ENCODE measurements at regions not wholly inside any gene's neighbourhood (a gene's known extent, or its start where the extent isn't known, plus 50 kb on each side); places are given as distances from the start of the nearest gene placed in this dataset.
"Not testable (repeated sequence)": the region's sequence is repeated elsewhere in the genome, so short reads cannot be mapped to it uniquely, and the experiment has no call there.

DNA sequence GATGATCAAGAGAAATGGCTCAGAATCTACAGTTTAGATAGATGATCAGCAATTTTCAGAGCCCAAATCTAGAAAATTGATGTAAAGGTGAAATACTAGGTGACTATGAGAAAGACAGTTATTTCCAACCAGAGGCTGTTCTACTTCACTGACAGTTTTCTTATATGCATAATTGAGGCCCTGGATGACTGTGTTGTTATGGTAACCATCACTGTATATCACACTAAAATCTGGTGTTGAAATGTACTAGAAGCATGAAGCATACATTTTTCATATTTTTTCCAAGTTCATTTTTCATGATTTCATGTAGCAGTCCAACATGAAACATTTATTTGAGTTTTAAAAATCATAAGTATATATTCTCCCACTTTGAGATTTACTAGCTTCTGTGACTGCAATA, 87.4 kb downstream of the ATXN3L start:
- DNase-seq: no peak
- intact Hi-C loops (cut with micrococcal nuclease): no loop called here
- ATAC-seq: no peak

DNA sequence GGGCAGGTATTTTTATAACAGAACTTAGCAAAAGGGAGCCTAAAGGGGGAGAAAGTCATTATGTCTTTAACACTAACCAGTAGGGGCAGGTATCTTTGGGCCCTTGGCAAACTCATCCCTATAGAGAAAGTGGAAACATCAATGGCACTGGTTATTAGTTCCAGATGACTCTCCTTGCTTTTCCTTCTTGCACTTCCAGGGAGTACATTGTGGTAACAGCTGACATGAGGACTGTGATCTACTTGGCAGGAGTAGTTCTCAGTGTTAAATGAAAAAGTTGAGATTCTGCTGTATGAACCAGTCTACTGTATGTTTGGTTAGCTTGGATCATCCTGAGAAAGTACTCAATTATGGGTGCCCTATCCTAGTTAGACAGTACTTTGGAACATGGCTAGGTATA, 93.6 kb downstream of the ATXN3L start:
- ATAC-seq (no peak), DNase-seq (no peak)
- intact Hi-C loops (cut with micrococcal nuclease): loop anchor here (10.0 kb wide), 1 partner anchor 111 kb away; no protein-coding TSS in a partner anchor

DNA sequence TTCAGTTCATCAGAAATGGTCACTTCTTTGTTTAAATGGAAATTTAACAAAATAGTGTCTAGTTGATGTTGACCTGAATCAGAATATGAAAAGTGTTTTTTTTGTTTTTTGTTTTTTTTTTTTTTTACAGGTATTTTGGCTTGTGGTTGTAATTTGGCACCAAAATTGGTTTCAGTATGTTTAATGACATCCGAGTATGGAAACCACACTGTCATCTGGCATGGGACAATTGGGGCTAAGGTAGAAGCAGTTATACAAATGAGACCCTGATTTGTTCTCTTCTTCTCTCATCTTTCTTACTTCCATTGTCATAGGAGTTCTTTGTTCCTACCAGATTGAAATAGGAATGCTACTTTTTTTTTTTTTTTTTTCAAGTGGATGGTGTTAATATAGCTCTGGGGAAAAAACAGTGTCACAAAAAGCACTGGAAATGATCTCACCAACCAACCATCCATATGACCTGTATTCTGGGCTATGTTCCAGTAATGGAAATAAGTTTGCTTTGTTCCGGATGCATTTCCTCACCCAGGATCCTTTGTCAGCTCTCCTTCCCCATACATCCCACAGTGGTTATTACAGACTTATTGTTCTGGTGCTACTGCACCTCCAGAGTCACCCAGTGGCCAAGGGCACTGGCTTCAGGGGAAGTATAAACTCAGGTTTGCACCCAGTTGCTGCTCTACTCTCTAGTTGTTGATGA, 95.8 kb downstream of the ATXN3L start:
- intact Hi-C loops (cut with micrococcal nuclease): loop anchor here (10.0 kb wide), 1 partner anchor 109 kb away; no protein-coding TSS in a partner anchor
- ATAC-seq: peak; percentile 87
- no peak for DNase-seq

DNA sequence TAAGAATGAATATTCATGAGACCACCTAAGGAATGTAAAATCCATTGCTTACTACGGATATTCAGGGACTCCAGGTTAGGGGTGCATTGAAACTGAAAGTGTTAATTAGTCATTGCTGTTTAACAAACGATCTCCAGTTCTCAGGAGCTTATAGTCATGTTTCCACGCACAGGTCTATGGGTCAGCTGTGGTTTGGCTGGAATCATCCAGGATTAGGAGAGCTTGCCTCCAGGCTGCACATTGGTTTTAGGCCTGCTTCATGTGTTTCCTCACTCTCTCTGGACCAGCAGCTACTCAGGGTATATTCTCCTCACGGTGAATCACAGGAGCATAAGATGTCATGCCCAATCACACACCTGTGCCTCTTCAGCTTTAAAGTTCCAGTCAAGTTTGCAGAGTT, 98.9 kb downstream of the ATXN3L start:
- ATAC-seq (no peak), DNase-seq (no peak)
- intact Hi-C loops (cut with micrococcal nuclease): loop anchor here (10.0 kb wide), 1 partner anchor 106 kb away; no protein-coding TSS in a partner anchor

DNA sequence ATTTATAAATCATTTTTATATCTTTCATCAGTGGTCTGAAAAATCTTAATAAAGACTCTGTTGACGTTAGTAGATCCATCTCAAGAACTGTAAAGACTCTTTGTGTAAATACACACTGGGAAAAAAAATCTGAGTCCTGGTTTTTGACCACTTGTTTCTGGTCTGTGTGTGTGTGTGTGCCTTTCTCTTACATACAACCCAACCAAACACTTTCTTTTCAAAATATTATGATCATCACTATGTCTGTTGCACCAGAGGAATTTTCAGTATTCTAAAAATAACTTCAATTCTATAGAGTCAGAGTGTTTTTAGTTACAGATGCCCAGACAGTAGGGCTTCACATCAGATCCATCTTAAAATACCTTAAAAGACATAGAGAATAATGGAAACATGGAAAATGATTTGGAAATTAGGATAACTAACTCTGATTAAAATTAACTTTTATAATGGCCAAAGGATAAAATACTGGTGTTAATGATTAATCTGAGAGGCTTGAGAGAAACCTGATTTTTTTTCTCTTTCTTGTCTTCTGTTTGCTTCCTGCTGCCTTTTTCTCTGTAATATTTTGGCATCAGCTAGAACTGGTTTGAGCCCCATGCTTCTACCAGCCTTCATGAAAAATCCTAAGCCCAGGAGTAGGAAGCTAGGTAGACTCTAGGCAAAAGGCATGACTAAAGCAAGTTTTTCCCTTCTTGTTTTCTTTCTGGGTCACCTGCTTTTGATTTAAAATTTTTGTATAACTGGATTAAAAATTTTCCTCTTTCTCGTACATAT, 99.7 kb downstream of the ATXN3L start:
- ATAC-seq (no peak), DNase-seq (no peak)
- intact Hi-C loops (cut with micrococcal nuclease): loop anchor here (10.0 kb wide), 1 partner anchor 105 kb away; no protein-coding TSS in a partner anchor

DNA sequence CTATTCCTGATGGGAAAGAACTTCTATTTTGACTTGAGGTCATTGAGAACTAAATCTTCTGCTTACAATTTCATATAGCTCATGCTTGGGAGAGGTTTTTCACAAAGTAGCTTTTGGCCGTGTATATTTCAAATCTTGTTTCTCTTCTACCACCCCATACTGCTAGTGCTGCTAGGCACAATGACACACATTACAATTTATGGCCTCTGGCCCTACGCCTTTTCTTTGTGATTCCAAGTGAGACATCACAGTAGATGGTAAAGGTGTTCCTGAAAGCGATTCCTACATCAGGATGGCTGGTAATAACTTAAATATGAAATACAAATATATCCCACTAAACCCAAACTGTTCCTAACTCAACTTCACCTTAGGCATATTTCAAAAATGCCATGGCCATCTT, 101.1 kb downstream of the ATXN3L start:
- DNase-seq (no peak), ATAC-seq (no peak)
- intact Hi-C loops (cut with micrococcal nuclease): no loop called here

DNA sequence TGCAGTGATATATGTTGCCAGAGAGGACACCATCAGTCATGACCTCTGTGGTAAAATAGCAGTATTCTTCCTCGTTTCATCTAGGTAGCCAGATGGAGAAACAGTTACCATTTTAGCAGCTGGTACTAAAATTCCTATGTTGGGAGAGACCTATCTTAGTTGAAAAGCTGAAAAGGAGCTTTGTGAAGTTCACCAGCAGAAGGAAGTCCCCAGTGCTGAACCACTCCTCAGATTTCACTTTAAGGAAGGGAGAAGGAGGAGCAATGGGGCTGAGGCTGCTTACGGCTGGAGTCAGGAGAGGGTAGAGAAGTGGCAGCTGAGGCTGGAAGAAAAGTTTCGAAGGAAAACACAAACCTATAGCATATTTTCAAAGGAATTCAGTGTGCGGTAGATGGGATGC, 103.7 kb downstream of the ATXN3L start:
- no peak for ATAC-seq
- intact Hi-C loops (cut with micrococcal nuclease): no loop called here
- DNase-seq: no peak

DNA sequence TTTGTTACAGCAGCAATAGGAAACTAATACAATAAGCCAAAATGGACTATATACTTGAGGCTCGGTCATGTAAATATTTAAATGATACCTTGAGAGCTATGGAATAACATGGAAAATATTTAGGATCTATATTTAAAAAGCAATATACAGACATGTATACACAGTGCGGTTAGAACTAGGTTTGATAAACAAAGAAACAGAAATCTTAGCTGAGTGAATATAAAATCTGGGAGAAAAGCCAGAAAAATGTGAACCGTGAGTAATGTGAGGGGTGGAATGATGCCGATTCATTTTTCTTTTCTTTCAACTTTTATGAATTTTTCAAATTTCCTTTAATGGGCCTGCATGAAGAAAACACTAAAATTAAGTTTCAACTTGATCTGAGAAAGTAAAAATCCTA, 104.1 kb downstream of the ATXN3L start:
- intact Hi-C loops (cut with micrococcal nuclease): no loop called here
- DNase-seq: no peak
- ATAC-seq: no peak

DNA sequence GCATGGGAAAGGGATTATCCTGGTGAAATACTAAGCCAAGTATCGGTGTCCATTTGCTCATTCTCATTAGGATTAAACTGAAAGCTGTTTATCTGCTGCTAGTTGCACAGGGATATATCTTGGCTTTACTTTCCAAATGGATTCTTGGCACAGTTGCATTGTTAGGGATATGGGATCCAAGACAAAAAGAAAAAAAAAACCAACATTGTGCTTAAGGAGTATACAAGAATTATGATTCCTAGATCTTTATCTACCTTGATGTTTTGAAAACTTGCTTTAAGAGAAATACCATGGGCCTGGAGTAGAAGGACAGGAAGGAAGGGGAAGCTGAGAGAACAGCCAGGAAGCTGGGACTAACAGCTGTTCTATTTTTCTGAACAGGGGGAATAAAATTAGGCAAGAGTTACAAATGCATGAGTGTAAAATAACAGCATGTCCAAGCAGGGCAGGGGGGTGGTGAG, 107.6 kb downstream of the ATXN3L start:
- no peak for DNase-seq
- ATAC-seq: peak; percentile 80
- intact Hi-C loops (cut with micrococcal nuclease): no loop called here

DNA sequence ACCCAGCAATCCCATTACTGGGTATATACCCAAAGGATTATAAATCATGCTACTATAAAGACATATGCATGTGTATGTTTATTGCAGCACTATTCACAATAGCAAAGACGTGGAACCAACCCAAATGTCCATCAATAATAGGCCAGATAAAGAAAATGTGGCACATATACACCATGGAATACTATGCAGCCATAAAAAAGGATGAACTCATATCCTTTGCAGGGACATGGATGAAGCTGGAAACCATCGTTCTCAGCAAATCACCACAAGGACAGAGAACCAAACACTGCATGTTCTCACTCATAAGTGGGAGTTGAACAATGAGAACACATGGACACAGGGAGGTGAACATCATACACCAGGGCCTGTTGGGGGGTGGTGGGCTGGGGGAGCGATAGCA, 109.7 kb downstream of the ATXN3L start:
- intact Hi-C loops (cut with micrococcal nuclease); ATAC-seq; DNase-seq: not testable (repeated sequence)

DNA sequence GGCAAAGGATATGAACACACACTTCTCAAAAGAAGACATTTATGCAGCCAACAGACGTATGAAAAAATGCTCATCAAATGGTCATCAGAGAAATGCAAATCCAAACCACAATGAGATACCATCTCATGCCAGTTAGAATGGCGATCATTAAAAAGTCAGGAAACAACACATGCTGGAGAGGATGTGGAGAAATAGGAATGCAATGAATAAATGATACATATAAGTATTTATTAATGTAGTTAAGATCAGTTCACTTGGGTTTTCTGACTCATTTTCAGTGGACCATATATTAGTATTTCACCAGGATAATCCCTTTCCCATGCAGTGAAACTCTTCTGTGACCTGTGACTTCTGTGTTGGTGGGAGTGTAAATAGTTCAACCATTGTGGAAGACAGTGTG, 110.1 kb downstream of the ATXN3L start:
- DNase-seq; intact Hi-C loops (cut with micrococcal nuclease); ATAC-seq: not testable (repeated sequence)

DNA sequence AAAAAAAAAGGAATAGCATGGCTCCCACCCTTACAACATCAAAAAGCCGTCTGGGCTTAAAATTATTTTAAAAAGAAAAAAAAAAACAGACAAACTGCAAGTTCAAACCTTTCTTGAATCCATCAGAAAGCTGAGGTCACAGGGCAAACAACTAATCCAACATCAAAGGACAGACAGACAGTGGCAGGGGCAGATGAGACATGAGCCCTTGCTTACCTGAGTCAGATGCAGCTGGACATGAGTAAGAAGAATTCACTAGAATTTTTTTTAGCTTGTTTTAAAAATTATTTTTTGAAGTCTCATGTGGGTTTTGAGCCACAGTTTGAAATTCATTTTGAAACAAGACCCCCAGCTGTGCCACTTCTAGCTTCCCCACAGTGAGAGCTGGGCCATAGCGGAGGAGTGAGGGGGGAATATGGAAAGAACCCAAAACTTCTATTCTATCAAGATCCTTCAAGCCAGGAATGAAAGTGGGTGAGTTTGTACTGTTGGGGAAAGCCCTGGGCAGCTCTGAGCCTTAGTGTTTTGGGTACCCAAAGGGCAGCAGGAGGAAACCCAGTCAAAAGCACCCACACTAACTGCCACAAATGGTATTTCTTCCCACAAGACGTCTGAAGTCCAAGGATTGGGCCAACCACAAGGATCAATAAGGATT, 111.4 kb downstream of the ATXN3L start:
- no peak for ATAC-seq

DNA sequence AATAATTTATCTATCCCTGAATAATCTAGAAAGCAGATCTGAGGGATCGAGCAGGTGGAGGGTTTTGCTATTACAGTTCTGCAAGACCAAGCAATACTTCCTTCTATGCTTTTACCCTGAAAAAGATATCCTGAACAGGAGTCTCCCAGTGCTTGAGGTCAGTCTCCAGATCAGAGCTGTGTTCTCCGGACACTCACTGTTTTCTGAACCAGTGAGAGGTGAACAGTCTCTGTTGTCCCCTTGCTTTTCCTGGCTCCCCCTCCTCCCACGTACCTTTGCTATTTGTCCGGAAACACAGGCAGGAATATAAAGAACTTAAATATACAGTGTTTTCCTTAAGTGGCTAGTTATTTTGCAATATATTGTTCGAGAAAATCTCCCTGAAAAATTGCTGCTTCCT, 116.6 kb downstream of the ATXN3L start:
- intact Hi-C loops (cut with micrococcal nuclease): no loop called here
- ATAC-seq (no peak), DNase-seq (no peak)

More for the DNA sequence above, 111.4 kb downstream of the ATXN3L start:
- no peak for DNase-seq
- intact Hi-C loops (cut with micrococcal nuclease): no loop called here

DNA sequence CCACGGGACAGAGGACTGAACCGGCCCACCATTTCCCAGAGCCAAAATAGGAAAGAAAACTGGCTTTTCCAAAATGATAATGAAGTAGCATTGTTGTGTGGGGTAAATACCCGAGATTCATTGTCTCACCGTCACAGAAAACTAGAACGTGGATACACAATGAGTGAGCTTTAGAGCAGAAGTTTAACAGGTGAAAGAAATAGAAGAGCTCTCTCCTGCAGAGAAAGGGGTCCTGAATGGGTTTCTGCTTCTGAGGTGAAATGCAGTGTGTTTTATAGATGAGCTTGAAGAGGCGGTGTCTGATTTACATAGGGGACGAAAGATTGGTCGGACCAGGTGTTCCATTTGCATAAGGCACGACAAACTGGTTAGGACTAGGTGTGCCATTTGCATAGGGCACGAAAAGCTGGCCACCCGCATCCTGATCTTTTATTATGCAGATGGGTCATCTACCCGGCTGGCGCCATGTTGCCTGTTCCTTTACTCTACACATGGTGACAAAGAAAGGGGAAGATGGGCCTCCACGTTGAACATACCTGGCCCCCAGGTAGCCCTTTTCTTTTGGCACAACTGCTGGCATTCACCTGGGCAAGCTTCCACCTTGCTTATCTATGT, 118.1 kb downstream of the ATXN3L start:
- intact Hi-C loops (cut with micrococcal nuclease): no loop called here
- ATAC-seq (no peak), DNase-seq (no peak)

DNA sequence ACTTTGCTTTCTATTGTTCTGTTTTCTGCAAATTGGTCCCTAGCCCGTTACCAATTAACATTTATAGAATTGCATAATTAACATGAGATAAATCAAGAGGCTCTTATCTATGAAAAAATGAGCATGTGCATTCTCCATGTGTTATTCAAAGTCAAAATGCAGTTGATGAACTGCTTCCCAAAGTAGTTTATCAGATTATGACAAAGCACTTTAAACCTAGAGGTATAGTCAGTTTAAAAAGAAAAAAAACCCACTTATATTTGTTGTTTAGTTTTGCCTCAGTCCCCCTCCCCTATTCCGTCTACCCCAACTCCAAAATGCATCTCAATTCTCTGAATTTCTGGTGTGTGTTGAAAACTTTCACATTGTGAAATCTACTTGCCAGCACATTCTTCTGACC, 119.5 kb downstream of the ATXN3L start:
- DNase-seq (no peak), ATAC-seq (no peak)

DNA sequence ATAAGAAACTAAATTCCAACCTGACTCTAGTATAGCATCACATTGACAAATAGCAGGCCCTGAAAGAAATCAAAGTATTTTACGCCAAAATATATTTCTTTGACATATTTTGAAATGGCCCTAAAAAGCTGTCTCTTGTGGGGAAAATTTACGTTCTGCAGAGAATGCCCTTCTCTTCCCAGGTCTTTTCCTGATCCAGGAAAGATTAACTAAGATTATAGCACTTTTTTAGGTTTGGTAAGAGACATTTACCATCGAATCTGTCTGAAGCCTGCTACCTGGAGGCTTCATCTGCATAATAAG, 121.1 kb downstream of the ATXN3L start:
- ATAC-seq (no peak), DNase-seq (no peak)
- intact Hi-C loops (cut with micrococcal nuclease): no loop called here

More for the DNA sequence above, 119.5 kb downstream of the ATXN3L start:
- intact Hi-C loops (cut with micrococcal nuclease): no loop called here

DNA sequence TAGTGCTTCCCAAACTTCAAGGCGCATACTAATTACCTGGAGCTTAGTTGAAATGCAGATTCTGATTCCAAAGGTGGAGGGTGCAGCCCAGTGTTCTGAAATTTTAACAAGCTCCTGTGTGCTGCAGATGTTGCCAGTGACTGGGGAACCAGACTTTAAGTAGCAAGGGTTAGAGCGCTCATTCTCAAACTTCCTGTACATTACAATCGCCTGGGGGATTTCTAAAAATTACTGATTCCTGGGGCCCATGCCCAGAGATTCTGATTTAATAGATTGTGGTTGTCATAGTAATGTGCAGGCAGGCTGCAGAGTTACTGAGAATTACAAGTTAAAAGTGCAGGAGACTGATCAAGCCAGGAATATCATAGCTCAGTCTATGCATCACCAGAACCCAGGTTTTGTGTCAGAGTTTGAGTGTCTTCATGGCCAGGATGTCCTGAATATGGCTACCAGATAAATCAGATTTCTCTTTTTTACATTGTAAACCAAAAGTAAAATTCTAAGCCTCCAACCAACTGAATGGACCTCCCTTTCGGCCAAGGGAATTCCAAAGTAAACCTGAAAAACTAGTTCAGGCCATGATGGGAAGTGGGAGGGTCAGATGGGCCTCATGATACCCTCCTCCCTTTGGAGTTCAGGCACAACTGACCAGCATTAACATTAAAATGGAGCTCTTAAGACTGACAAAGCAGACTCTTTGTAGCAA, 121.6 kb downstream of the ATXN3L start:
- intact Hi-C loops (cut with micrococcal nuclease): no loop called here
- ATAC-seq (no peak), DNase-seq (no peak)

DNA sequence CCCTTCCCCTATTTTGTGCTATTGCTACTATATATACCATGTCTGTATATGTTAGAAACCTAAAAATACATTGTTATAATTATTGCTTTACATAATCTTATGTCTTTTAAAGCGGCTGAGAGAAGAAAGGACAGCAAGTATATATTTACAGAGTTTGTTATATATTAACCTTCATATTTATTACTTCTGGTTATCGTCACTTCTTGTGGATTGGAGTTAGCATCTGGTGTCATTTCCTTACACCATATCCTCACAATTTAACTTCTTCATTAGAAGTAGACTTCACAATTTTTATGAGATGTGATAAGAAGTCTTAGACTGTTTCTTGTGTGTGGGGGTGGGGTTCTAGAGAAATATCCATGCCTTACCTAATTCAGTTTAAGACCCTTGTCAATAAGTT, 123.1 kb downstream of the ATXN3L start:
- DNase-seq: no peak
- no peak for ATAC-seq
- intact Hi-C loops (cut with micrococcal nuclease): no loop called here

DNA sequence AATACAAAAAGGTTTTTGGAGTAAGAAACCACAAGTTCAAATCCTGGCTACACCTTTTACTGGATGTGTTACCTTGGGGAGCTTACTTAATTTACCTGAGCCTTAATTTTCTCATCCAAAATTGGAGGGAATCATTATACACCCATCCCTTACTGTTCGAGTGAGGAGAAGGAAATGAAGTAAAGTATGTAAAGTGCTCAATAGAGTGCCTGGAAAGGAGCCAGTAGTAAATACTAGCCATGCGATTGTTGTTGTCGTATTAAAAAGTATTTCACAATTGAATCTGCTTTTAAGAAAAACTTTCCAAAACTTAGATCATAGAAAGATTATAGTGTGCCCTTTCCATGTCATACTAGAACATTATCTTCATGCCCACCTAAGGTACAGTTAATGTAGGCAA, 124.5 kb downstream of the ATXN3L start:
- no peak for DNase-seq
- intact Hi-C loops (cut with micrococcal nuclease): no loop called here
- no peak for ATAC-seq

Measured in left ventricle myocardium superior (tissue), 1 donor.